Upper lobe of left lung (tissue), 6 donors: ENCODE measurements at regions not wholly inside any gene's neighbourhood (a gene's known extent, or its start where the extent isn't known, plus 50 kb on each side); places are given as distances from the start of the nearest gene placed in this dataset.

Experiments used
- ATAC-seq, 2 donors: fragments of 200-7000 bp; cut with Tn5 transposase; one replicate each; pipeline ENCODE4 v1.9.1; 2022; ENCODE audit warnings: mild to moderate bottlenecking in 2 of 2, moderate library complexity in 2 of 2; ENCODE audit not compliant: low FRiP score in 2 of 2
- DNase-seq, 2 donors: peaks; one replicate each; pipeline ENCODE4 v3.0.0-alpha.2; 2019 to 2020
- H3K27ac ChIP-seq, 4 donors: fragments of 200-600 bp; sonication (generic); one replicate each; pipeline ENCODE4 v1.5.1; 2016 to 2019
- H3K27me3 ChIP-seq, 4 donors: fragments of 200-600 bp; sonication (generic); one replicate each; pipeline ENCODE4 v1.5.1; 2017 to 2019
- H3K36me3 ChIP-seq, 4 donors: fragments of 200-600 bp; sonication (generic); one replicate each; pipeline ENCODE4 v1.5.1; 2016 to 2019
- H3K4me1 ChIP-seq, 4 donors: fragments of 200-600 bp; sonication (generic); one replicate each; pipeline ENCODE4 v1.5.1; 2018 to 2019
- H3K4me3 ChIP-seq, 4 donors: fragments of 200-600 bp; sonication (generic); one replicate each; pipeline ENCODE4 v1.5.1; 2017 to 2019; ENCODE audit warnings: mild to moderate bottlenecking in 2 of 4, moderate library complexity in 1 of 4
- H3K9me3 ChIP-seq, 4 donors: fragments of 200-600 bp; sonication (generic); one replicate each; pipeline ENCODE4 v1.5.1; 2018 to 2019
- EP300 ChIP-seq, 4 donors: sonication (generic); formaldehyde crosslinking; IDR thresholded peaks; one replicate each; pipeline ENCODE4 v1.5.1; 2017; ENCODE audit warnings: antibody characterized with exemption in 4 of 4, control low read depth in 2 of 4
- POLR2A ChIP-seq, 4 donors: fragments of 450-650 bp; IDR thresholded peaks; one replicate each; pipeline ENCODE4 v1.5.1; 2016 to 2017; ENCODE audit warnings: antibody characterized with exemption in 4 of 4, mild to moderate bottlenecking in 2 of 4
- POLR2AphosphoS5 ChIP-seq, 2 donors: sonication (generic); formaldehyde crosslinking; IDR thresholded peaks; one replicate each; pipeline ENCODE4 v1.5.1; 2017; ENCODE audit warnings: antibody characterized with exemption in 2 of 2
- WGBS, 2 donors: methylation state at CpG; one replicate each; pipeline ENCODE4 v1.1.5; 2017 to 2018; 5-methylcytosine and 5-hydroxymethylcytosine counted together
- TF ChIP-seq, protein P1 (sequence below), 6 experiments: fragments of 450-650 bp in 4 of 6; fragments of 200-600 bp in 2 of 6; sonication (generic) in 2 of 6; IDR thresholded peaks; one replicate each; pipeline ENCODE4 v1.5.1; 2016 to 2019; ENCODE audit warnings: antibody characterized with exemption in 6 of 6
- donor health status: DM: no; HTN: no; CAD: no; lungs with moderate emphysema.
- donor health status: DM: no; HTN: yes; CAD: no; lungs with severe emphysema.

GRCh38 chr6:147891671-147892070 is 383.2 kb downstream of the SAMD5 start:
- no peaks in the 10 kb centered on the region for H3K9me3 ChIP-seq
- WGBS, 2 donors: 64 to 71% methylated on average over 8 of the region's 8 CpGs
- ATAC-seq: no peak

GRCh38 chr6:147892476-147892875 is 384.0 kb downstream of the SAMD5 start:
- H3K4me3 ChIP-seq: no peak overlapping the region
- H3K27me3 ChIP-seq: no peaks in the 10 kb centered on the region
- DNase-seq: no peak
- no peaks in the 10 kb centered on the region for H3K36me3 ChIP-seq
- H3K27ac ChIP-seq: no peak overlapping the region
- WGBS, 2 donors: 80% methylated on average over 3 of the region's 3 CpGs
- no peaks in the 10 kb centered on the region for H3K4me1 ChIP-seq
- TF ChIP-seq, protein P1, sequence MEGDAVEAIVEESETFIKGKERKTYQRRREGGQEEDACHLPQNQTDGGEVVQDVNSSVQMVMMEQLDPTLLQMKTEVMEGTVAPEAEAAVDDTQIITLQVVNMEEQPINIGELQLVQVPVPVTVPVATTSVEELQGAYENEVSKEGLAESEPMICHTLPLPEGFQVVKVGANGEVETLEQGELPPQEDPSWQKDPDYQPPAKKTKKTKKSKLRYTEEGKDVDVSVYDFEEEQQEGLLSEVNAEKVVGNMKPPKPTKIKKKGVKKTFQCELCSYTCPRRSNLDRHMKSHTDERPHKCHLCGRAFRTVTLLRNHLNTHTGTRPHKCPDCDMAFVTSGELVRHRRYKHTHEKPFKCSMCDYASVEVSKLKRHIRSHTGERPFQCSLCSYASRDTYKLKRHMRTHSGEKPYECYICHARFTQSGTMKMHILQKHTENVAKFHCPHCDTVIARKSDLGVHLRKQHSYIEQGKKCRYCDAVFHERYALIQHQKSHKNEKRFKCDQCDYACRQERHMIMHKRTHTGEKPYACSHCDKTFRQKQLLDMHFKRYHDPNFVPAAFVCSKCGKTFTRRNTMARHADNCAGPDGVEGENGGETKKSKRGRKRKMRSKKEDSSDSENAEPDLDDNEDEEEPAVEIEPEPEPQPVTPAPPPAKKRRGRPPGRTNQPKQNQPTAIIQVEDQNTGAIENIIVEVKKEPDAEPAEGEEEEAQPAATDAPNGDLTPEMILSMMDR (IDR thresholded peaks at IDR 0.05): no peak
- no peak for TF ChIP-seq POLR2A (IDR thresholded peaks at IDR 0.05)
- no peaks in the 10 kb centered on the region for H3K9me3 ChIP-seq
- ATAC-seq: no peak

More at GRCh38 chr6:147891671-147892070, 383.2 kb downstream of the SAMD5 start:
- Histone ChIP-seq H3K4me3 (no peak overlapping the region), H3K4me1 (no peaks in the 10 kb centered on the region), H3K27ac (no peak overlapping the region), H3K27me3 (no peaks in the 10 kb centered on the region), H3K36me3 (no peaks in the 10 kb centered on the region)
- no peak for TF ChIP-seq POLR2AphosphoS5 (IDR thresholded peaks at IDR 0.05)
- TF ChIP-seq POLR2A (IDR thresholded peaks at IDR 0.05): no peak
- TF ChIP-seq EP300 (IDR thresholded peaks at IDR 0.05): no peak
- TF ChIP-seq, protein P1 (IDR thresholded peaks at IDR 0.05): no peak
- DNase-seq: no peak

- TF ChIP-seq POLR2A (IDR thresholded peaks at IDR 0.05): no peak
- TF ChIP-seq POLR2AphosphoS5 (IDR thresholded peaks at IDR 0.05): no peak
- TF ChIP-seq EP300 (IDR thresholded peaks at IDR 0.05): no peak
- TF ChIP-seq, protein P1 (IDR thresholded peaks at IDR 0.05): no peak
- H3K9me3 ChIP-seq: no peaks in the 10 kb centered on the region
- H3K36me3 ChIP-seq: no peaks in the 10 kb centered on the region
- no peak overlapping the region for H3K27ac ChIP-seq
- no peak for DNase-seq
- WGBS, 2 donors: 93 to 95% methylated on average over 4 of the region's 4 CpGs
- no peak for ATAC-seq
- H3K4me1 ChIP-seq: no peaks in the 10 kb centered on the region
- no peak overlapping the region for H3K4me3 ChIP-seq
- no peaks in the 10 kb centered on the region for H3K27me3 ChIP-seq
Observed at GRCh38 chr6:147895272-147895671, 386.8 kb downstream of the SAMD5 start.

- Histone ChIP-seq H3K27me3 (no peaks in the 10 kb centered on the region), H3K4me3 (no peak overlapping the region), H3K36me3 (no peaks in the 10 kb centered on the region), H3K9me3 (no peaks in the 10 kb centered on the region), H3K4me1 (no peaks in the 10 kb centered on the region), H3K27ac (no peak overlapping the region)
- TF ChIP-seq POLR2A (IDR thresholded peaks at IDR 0.05): no peak
- TF ChIP-seq EP300 (IDR thresholded peaks at IDR 0.05): no peak
- TF ChIP-seq, protein P1 (IDR thresholded peaks at IDR 0.05): no peak
- no peak for TF ChIP-seq POLR2AphosphoS5 (IDR thresholded peaks at IDR 0.05)
- no peak for ATAC-seq
- DNase-seq: no peak
- 82 to 83% methylated on average over 12 of the region's 12 CpGs for WGBS, 2 donors
Observed at GRCh38 chr6:147900247-147900830, 391.8 kb downstream of the SAMD5 start.

- WGBS, 2 donors: 90 to 98% methylated on average over 4 of the region's 4 CpGs
- Histone ChIP-seq H3K27ac (no peak overlapping the region), H3K4me3 (no peak overlapping the region), H3K4me1 (no peaks in the 10 kb centered on the region), H3K36me3 (no peaks in the 10 kb centered on the region), H3K27me3 (no peaks in the 10 kb centered on the region), H3K9me3 (no peaks in the 10 kb centered on the region)
- no peak for ATAC-seq
- TF ChIP-seq POLR2A (IDR thresholded peaks at IDR 0.05): no peak
- TF ChIP-seq, protein P1 (IDR thresholded peaks at IDR 0.05): no peak
- no peak for TF ChIP-seq EP300 (IDR thresholded peaks at IDR 0.05)
- TF ChIP-seq POLR2AphosphoS5 (IDR thresholded peaks at IDR 0.05): no peak
- no peak for DNase-seq
Observed at GRCh38 chr6:147903321-147903720, 394.8 kb downstream of the SAMD5 start.
